ENCODE measurements at regions not wholly inside any gene's neighbourhood (a gene's known extent, or its start where the extent isn't known, plus 50 kb on each side); places are given as distances from the start of the nearest gene placed in this dataset.

- no peak for DNase-seq
Measured at GRCh38 chr2:220513573-220514288, 886.3 kb downstream of the SLC4A3 start.

DNA sequence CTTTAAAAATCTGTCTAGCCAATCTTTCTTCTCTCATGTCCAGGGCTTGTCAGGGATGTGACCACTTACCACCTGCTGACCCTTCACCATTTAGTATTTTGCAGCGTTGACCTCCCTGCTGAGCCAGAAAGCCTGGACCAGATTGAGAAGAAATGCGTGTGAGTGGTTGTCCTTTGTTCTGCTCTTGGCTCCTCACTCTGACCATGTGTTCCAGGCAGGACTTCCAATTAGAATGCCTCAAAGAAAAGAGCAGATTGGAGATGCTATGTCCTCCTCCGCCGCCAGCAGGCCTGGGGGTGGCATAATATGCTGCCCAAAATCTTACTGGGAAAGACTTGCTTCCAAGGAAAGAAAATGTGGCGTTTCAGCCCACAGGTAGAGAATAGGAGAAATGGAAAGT is 894.1 kb downstream of the SLC4A3 start:
- DNase-seq = no peak

DNA sequence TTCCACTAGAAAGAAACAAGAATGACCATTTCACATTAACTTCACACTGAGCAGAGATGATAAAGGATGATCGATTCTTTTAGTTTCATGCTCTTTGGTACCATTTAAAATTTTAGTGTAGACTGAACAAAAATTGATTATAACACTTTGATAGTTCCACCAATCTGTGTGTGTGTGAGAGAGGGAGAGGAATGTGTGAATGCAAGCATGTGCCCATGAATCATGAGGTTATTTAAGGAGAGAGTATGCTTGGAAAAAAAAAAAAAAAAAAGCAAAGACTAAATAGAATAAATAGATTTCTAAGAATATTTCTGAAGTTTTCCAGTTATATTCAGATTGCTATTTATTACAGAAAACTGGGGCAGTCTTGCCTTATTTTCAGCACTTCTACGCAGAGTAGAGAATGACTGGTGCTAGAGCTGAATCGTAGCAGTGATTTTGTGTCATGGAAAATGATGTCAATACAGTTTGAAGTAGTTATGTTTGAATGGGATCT is 900.8 kb downstream of the SLC4A3 start:
- no peak for DNase-seq

DNA sequence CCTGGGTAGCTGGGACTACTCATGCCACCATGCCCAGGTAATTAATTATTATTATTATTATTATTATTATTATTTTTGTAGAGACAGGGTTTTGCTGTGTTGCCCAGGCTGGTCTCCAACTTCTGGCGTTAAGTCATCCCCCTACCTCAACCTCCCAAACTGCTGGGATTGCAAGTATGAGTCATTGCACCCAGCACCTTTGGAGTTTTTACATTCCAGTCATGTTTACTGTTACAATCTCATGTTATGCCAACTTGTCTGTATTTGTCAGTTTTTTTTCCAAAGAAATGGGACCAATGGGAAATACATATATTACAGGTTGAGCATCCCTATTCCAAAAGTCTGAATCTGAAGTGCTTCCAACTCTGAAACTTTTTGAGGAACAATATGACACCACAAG is 903.8 kb downstream of the SLC4A3 start:
- no peak for DNase-seq

GRCh38 chr2:220533485-220533884 is 906.1 kb downstream of the SLC4A3 start:
- no peak for DNase-seq

DNA sequence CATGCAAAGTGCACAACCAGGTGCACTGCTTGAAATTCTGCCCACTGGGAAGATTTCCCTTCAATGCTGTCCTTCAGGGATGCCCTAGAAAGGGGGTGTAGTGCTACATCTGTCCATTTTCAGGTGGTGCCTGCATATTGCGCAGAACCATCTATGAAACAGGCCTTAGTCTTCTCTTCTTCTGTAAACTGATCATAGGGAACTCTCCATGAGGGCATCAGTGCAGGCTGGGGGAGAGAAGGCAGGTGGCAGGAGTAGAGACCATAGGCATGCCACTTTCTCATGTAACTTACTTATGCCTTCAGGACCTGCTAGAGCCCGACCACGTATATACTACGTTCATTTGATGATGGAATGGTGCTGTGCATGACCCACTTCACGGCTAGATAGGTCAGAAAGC is 912.1 kb downstream of the SLC4A3 start:
- no peak for DNase-seq

DNA sequence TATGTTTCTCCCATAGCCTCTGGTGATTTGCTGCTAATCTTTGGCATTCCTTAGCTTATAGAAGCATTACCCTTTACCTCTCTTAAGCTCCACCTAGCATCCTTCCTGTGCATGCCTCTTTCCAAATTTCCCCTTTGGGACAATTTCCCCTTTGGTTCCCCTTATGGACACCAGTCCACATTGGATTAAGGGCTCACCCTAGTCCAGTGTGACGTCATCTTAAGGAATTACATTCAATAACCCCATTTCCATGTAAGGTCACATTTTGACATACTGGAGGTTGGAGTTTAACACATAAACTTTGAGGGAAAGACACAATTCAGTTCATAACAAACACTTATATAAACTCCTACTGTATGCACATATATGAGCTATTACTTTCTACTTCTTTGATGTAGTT is 916.6 kb downstream of the SLC4A3 start:
- no peak for DNase-seq

- no peak for DNase-seq
Measured at GRCh38 chr2:220550995-220551700, 923.7 kb downstream of the SLC4A3 start.

DNA sequence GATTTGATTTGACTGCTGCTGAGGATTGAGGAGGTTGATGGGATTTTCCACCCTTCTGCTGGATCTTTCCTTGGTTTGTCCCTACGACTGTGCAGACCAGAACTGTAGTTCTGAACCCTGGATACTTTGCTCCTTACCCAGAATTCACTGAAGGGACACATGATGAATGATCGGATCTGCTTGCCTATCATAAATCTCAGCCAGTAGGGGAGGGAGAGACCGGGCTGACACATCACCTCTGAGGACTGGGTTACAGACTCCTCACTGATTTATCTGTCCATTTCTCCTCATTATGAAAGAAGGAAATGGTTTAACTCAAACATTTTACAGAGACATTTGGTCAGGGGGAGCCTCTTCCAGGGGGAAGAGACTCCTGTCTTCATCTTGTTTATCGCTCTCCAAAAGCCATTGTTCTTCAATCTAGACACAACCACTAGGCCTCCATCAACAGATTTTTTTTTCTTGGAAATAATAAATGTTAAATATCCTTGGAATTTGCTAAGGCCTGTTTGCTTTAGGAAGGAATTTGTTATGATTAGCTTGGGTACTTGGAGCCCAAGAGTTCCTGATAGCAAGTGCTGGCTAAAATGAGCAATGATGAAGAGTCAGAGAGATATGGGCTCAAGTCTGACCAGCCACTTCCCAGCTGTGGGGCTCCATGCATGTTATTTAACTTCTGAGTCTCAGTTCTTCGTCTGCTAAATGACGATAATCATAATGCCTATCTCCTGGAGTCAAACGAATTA is 925.5 kb downstream of the SLC4A3 start:
- no peak for DNase-seq

DNA sequence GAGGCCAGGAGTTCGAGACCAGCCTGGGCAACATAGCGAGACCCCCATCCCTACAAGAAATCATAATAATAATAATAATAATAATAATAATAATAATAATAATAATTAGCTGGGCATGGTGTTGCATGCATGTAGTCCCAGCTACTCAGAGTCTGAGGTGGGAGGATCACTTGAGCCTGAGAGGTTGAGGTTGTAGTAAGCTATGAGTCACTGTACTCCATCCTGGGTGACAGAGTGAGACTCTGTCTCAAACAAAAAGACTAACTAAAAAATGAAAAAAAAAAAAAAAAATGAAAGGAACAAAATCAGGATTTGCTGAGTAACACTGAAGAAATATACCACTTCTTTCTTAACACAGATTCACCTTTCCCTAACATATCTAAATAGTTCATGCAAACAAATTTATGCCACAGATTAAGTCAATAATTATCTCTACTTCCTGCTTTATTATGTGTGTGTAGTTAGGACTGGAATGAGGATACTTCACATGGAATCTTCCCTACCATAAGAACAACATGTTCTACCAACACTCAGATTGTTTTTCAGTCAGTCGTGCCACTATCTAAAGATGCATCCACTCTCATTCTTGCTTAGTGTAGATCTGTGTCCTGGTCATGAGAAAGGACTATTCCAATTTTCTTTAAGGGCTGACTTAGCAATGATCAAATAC is 928.7 kb downstream of the SLC4A3 start:
- no peak for DNase-seq

DNA sequence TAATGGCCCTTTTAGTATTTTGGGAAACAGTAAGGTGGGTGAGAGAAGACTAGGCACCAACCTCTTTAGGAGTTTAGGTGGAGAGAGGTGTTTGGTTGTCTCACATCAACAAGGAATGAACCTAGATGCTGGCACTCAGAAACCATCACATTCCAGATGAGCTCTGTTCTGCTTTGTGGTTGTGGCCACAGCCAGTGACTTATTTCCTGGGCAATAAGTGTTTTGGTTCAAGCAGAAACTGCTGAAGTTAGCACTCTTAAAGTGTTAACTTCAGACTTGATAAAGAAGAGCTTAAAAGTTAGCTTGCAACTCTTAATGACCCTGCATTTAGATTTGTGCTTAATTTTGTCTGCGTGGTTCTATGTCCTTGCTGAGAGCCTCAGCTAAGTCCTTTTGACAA is 929.2 kb downstream of the SLC4A3 start:
- no peak for DNase-seq

DNA sequence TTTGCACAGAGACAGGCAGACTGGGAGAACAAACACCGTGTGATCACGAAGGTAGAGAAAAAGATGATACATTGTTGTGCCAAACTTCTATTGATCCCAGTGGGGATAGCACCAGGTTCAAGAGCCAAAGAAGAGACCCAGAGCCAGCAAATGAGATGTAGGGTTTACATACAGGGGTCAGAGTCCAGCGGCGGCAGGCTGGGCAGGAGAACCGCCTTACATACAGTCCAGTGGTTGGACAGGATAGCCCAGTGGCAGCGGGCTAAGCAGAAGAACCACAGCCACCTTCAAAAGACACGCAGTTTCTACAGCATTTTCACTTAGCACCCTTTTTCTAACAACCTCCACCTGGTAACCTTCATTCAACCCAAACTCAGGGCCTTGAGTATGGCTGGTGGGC is 932.8 kb downstream of the SLC4A3 start:
- DNase-seq = no peak

DNA sequence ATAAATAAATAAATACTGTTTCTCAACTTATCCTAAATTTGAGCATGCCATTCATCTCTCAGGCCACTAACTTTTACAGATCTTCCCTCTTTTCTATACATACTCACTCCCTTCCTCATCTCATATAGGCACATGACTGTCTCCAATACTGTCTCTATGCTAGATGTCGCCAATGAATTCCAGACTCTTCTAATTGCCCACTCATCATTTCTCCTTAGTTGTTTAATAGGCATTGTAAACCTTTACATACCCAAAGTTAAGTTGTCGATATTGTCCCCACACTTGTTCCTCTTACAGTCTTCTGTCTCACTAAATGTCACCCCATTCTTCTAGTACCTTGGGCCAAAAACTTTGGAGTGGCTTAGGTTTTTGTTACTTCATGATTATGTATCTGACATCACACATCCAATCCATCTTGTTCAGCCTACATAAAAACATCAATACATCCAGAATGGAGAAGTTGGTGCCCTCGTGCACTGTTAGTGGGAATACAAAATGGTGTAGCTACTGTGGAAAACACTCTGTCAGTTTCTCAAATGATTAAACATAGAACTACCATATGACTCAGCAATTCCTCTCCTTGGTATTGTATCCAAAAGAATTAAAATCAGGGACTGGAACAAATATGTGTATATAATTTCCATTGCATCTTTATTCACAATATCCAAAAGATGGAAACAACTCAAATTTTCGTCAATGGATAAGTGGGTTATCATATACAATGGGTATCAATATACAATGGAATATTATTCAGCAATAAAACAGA is 935.1 kb downstream of the SLC4A3 start:
- no peak for DNase-seq

GRCh38 chr2:220568296-220568695 is 940.9 kb downstream of the SLC4A3 start:
- no peak for DNase-seq

- DNase-seq = no peak
Measured at GRCh38 chr2:220569112-220569897, 941.9 kb downstream of the SLC4A3 start.

DNA sequence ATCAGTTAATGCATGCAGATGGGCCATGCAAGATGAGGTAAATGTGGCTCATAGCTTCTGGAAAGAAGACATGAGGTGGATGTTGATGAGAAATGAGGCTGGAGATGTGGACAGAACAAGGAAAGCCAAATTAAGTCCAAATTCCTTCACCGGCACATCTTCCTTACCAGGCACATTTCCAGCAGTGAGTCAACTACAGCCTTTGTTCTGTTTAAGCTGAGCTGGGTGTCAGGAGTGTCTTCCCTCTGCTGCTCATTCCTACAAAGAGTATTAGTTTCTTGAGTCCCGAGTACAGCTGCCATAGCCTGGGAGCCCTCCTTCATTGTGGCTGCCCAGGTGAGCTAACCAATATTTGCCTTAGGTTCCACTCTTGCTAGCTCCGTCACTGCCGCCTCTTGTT is 945.0 kb downstream of the SLC4A3 start:
- DNase-seq = no peak

DNA sequence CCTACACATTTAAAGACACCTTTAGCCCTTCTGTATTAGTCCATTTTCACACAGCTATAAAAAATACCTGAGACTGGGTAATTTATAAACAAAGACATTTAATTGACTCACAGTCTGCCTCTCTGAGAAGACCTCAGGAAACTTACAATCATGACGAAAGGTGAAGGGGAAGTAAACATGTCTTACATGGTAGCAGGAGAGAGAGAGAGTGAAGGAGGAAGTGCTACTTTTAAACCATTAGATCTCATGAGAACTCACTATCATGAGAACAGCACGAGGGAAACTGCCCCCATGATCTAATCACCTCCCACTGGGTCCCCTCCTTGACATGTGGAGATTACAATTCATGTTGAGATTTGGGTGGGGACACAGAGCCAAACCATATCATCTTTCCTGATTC is 946.6 kb downstream of the SLC4A3 start:
- no peak for DNase-seq

GRCh38 chr2:220575963-220576362 is 948.5 kb downstream of the SLC4A3 start:
- DNase-seq = no peak

GRCh38 chr2:220579452-220579851 is 952.0 kb downstream of the SLC4A3 start:
- no peak for DNase-seq

DNA sequence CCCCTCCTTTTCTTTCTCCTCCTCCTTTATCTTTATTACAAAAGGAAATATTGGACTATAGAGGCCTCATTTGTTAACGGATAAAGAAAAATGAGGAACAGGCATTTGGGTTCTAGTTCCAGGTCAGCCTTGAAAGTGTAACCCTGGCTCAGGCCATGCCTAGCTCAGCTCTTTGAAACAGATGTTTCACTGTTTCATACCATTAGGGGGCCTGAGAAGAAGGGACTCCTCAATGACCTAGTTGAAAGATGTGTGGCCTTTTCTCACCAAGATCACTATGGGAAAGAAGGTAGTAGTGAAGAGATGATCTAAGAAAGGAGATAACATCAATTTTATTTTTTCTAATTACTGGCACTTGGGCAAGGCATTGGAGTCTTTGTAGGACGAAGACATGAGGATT is 952.7 kb downstream of the SLC4A3 start:
- no peak for DNase-seq

DNA sequence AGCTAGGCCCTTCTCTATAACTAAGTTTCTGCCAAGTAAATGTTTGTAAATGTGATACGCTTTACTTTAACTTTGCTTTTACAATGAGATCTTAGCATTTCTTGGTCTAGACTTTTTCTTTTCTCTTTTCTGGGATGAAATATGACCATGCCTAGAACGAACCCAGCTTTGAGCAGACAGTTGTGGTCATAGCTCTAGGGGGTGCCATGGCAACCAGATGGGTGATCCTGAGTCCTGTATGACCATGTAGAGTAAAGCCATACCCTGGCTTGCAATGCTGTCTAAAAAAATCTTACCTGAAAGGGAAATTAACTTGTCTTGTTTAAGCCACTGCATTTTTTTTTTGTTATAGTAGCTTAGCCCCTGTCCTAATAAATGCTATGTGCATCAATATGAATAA is 956.3 kb downstream of the SLC4A3 start:
- DNase-seq = no peak

GRCh38 chr2:220585241-220585640 is 957.8 kb downstream of the SLC4A3 start:
- no peak for DNase-seq

All from hematopoietic multipotent progenitor cell treated with erythropoietin and hydrocortisone succinate and interleukin-3 and kit ligand, for 8 days (in vitro differentiated cells).